ENCODE measurements at regions not wholly inside any gene's neighbourhood (a gene's known extent, or its start where the extent isn't known, plus 50 kb on each side); places are given as distances from the start of the nearest gene placed in this dataset.

- Histone ChIP-seq H3K27me3 (ENCODE audit: control insufficient read depth in 3 of 3, insufficient read depth in 3 of 3, low read length in 3 of 3) (peaks cover 0 to 7% (median 5%) of the 10 kb centered on the region in 3 donors), H3K36me3 (ENCODE audit: control insufficient read depth in 3 of 3, insufficient read depth in 3 of 3, low read length in 3 of 3) (no peaks in the 10 kb centered on the region), H3K9ac (ENCODE audit: low read depth in 1 of 3, low read length in 3 of 3) (no peak overlapping the region), H3K4me3 (ENCODE audit: low read length in 3 of 3) (no peak overlapping the region), H3K4me1 (ENCODE audit: control insufficient read depth in 3 of 3, insufficient read depth in 3 of 3, low read length in 3 of 3) (peaks cover 0 to 9% (median 4%) of the 10 kb centered on the region in 3 donors), H3K9me3 (ENCODE audit: control insufficient read depth in 3 of 3, low read length in 3 of 3) (peaks cover 0 to 7% (median 4%) of the 10 kb centered on the region in 3 donors), H3K27ac (ENCODE audit: low read depth, low read length) (no peak overlapping the region)
Measured at GRCh38 chr21:43299441-43300277, 127.3 kb downstream of the SIK1 start.

GRCh38 chr21:43298546-43299440, 128.1 kb downstream of the SIK1 start:
- H3K27me3 ChIP-seq (ENCODE audit: control insufficient read depth in 3 of 3, insufficient read depth in 3 of 3, low read length in 3 of 3) = peaks cover 0 to 7% (median 5%) of the 10 kb centered on the region in 3 donors
- peaks cover 0 to 7% (median 4%) of the 10 kb centered on the region in 3 donors for H3K9me3 ChIP-seq (ENCODE audit: control insufficient read depth in 3 of 3, low read length in 3 of 3)
- H3K36me3 ChIP-seq (ENCODE audit: control insufficient read depth in 3 of 3, insufficient read depth in 3 of 3, low read length in 3 of 3) = no peaks in the 10 kb centered on the region

GRCh38 chr21:43297989-43298388, 128.9 kb downstream of the SIK1 start:
- H3K27me3 ChIP-seq (ENCODE audit: control insufficient read depth in 3 of 3, insufficient read depth in 3 of 3, low read length in 3 of 3) = peaks cover 0 to 9% (median 5%) of the 10 kb centered on the region in 3 donors
- H3K36me3 ChIP-seq (ENCODE audit: control insufficient read depth in 3 of 3, insufficient read depth in 3 of 3, low read length in 3 of 3) = no peaks in the 10 kb centered on the region

More at GRCh38 chr21:43298546-43299440, 128.1 kb downstream of the SIK1 start:
- H3K4me3 ChIP-seq (ENCODE audit: low read length in 3 of 3) = no peak overlapping the region
- no peak overlapping the region for H3K27ac ChIP-seq (ENCODE audit: low read depth, low read length)
- no peak overlapping the region for H3K9ac ChIP-seq (ENCODE audit: low read depth in 1 of 3, low read length in 3 of 3)
- peaks cover 0 to 9% (median 4%) of the 10 kb centered on the region in 3 donors for H3K4me1 ChIP-seq (ENCODE audit: control insufficient read depth in 3 of 3, insufficient read depth in 3 of 3, low read length in 3 of 3)

GRCh38 chr21:43297391-43297981, 128.7 kb downstream of the CRYAA start:
- H3K27ac ChIP-seq (ENCODE audit: low read depth, low read length) = no peak overlapping the region
- H3K4me1 ChIP-seq (ENCODE audit: control insufficient read depth in 3 of 3, insufficient read depth in 3 of 3, low read length in 3 of 3) = peaks cover 0 to 9% (median 0%) of the 10 kb centered on the region in 3 donors
- H3K9me3 ChIP-seq (ENCODE audit: control insufficient read depth in 3 of 3, low read length in 3 of 3) = peaks cover 0 to 7% (median 4%) of the 10 kb centered on the region in 3 donors
- peaks cover 0 to 10% (median 5%) of the 10 kb centered on the region in 3 donors for H3K27me3 ChIP-seq (ENCODE audit: control insufficient read depth in 3 of 3, insufficient read depth in 3 of 3, low read length in 3 of 3)
- no peaks in the 10 kb centered on the region for H3K36me3 ChIP-seq (ENCODE audit: control insufficient read depth in 3 of 3, insufficient read depth in 3 of 3, low read length in 3 of 3)
- H3K9ac ChIP-seq (ENCODE audit: low read depth in 1 of 3, low read length in 3 of 3) = no peak overlapping the region
- H3K4me3 ChIP-seq (ENCODE audit: low read length in 3 of 3) = no peak overlapping the region

More at GRCh38 chr21:43297989-43298388, 128.9 kb downstream of the SIK1 start:
- H3K9me3 ChIP-seq (ENCODE audit: control insufficient read depth in 3 of 3, low read length in 3 of 3) = peaks cover 0 to 7% (median 4%) of the 10 kb centered on the region in 3 donors
- no peak overlapping the region for H3K27ac ChIP-seq (ENCODE audit: low read depth, low read length)
- peaks cover 0 to 9% (median 0%) of the 10 kb centered on the region in 3 donors for H3K4me1 ChIP-seq (ENCODE audit: control insufficient read depth in 3 of 3, insufficient read depth in 3 of 3, low read length in 3 of 3)
- H3K9ac ChIP-seq (ENCODE audit: low read depth in 1 of 3, low read length in 3 of 3) = no peak overlapping the region
- no peak overlapping the region for H3K4me3 ChIP-seq (ENCODE audit: low read length in 3 of 3)

GRCh38 chr21:43295066-43295958, 126.5 kb downstream of the CRYAA start:
- Histone ChIP-seq H3K36me3 (ENCODE audit: control insufficient read depth in 3 of 3, insufficient read depth in 3 of 3, low read length in 3 of 3) (no peaks in the 10 kb centered on the region), H3K27ac (ENCODE audit: low read depth, low read length) (no peak overlapping the region), H3K27me3 (ENCODE audit: control insufficient read depth in 3 of 3, insufficient read depth in 3 of 3, low read length in 3 of 3) (peaks cover 0 to 17% (median 17%) of the 10 kb centered on the region in 3 donors), H3K4me1 (ENCODE audit: control insufficient read depth in 3 of 3, insufficient read depth in 3 of 3, low read length in 3 of 3) (no peaks in the 10 kb centered on the region), H3K4me3 (ENCODE audit: low read length in 3 of 3) (no peak overlapping the region), H3K9ac (ENCODE audit: low read depth in 1 of 3, low read length in 3 of 3) (no peak overlapping the region), H3K9me3 (ENCODE audit: control insufficient read depth in 3 of 3, low read length in 3 of 3) (peaks cover 0 to 7% (median 4%) of the 10 kb centered on the region in 3 donors)

GRCh38 chr21:43294194-43294902, 125.5 kb downstream of the CRYAA start:
- H3K4me1 ChIP-seq (ENCODE audit: control insufficient read depth in 3 of 3, insufficient read depth in 3 of 3, low read length in 3 of 3) = no peaks in the 10 kb centered on the region
- H3K9me3 ChIP-seq (ENCODE audit: control insufficient read depth in 3 of 3, low read length in 3 of 3) = peaks cover 0 to 7% (median 4%) of the 10 kb centered on the region in 3 donors
- H3K36me3 ChIP-seq (ENCODE audit: control insufficient read depth in 3 of 3, insufficient read depth in 3 of 3, low read length in 3 of 3) = no peaks in the 10 kb centered on the region
- peaks cover 0 to 19% (median 17%) of the 10 kb centered on the region in 3 donors for H3K27me3 ChIP-seq (ENCODE audit: control insufficient read depth in 3 of 3, insufficient read depth in 3 of 3, low read length in 3 of 3)
- H3K4me3 ChIP-seq (ENCODE audit: low read length in 3 of 3) = no peak overlapping the region
- H3K9ac ChIP-seq (ENCODE audit: low read depth in 1 of 3, low read length in 3 of 3) = no peak overlapping the region
- H3K27ac ChIP-seq (ENCODE audit: low read depth, low read length) = no peak overlapping the region

GRCh38 chr21:43292866-43293142, 124.0 kb downstream of the CRYAA start:
- peaks cover 0 to 19% (median 12%) of the 10 kb centered on the region in 3 donors for H3K27me3 ChIP-seq (ENCODE audit: control insufficient read depth in 3 of 3, insufficient read depth in 3 of 3, low read length in 3 of 3)
- no peak overlapping the region for H3K4me3 ChIP-seq (ENCODE audit: low read length in 3 of 3)
- no peak overlapping the region for H3K9ac ChIP-seq (ENCODE audit: low read depth in 1 of 3, low read length in 3 of 3)
- H3K27ac ChIP-seq (ENCODE audit: low read depth, low read length) = no peak overlapping the region
- H3K4me1 ChIP-seq (ENCODE audit: control insufficient read depth in 3 of 3, insufficient read depth in 3 of 3, low read length in 3 of 3) = peaks cover 0 to 3% (median 2%) of the 10 kb centered on the region in 3 donors
- H3K9me3 ChIP-seq (ENCODE audit: control insufficient read depth in 3 of 3, low read length in 3 of 3) = peaks cover 0 to 7% (median 4%) of the 10 kb centered on the region in 3 donors
- H3K36me3 ChIP-seq (ENCODE audit: control insufficient read depth in 3 of 3, insufficient read depth in 3 of 3, low read length in 3 of 3) = no peaks in the 10 kb centered on the region

- Histone ChIP-seq H3K27ac (ENCODE audit: low read depth, low read length) (no peak overlapping the region), H3K9me3 (ENCODE audit: control insufficient read depth in 3 of 3, low read length in 3 of 3) (peaks cover 0 to 7% (median 4%) of the 10 kb centered on the region in 3 donors), H3K27me3 (ENCODE audit: control insufficient read depth in 3 of 3, insufficient read depth in 3 of 3, low read length in 3 of 3) (peaks cover 0 to 19% (median 12%) of the 10 kb centered on the region in 3 donors), H3K9ac (ENCODE audit: low read depth in 1 of 3, low read length in 3 of 3) (no peak overlapping the region), H3K4me3 (ENCODE audit: low read length in 3 of 3) (no peak overlapping the region), H3K4me1 (ENCODE audit: control insufficient read depth in 3 of 3, insufficient read depth in 3 of 3, low read length in 3 of 3) (peaks cover 0 to 4% (median 2%) of the 10 kb centered on the region in 3 donors), H3K36me3 (ENCODE audit: control insufficient read depth in 3 of 3, insufficient read depth in 3 of 3, low read length in 3 of 3) (no peaks in the 10 kb centered on the region)
Measured at GRCh38 chr21:43292041-43292865, 123.4 kb downstream of the CRYAA start.
